ENCODE measurements at regions not wholly inside any gene's neighbourhood (a gene's known extent, or its start where the extent isn't known, plus 50 kb on each side); places are given as distances from the start of the nearest gene placed in this dataset.

- DNase-seq (ENCODE audit: low read depth, low spot score) = no peak
- in situ Hi-C loops (cut with HindIII; ENCODE audit: low pct_unique_long_range_greater_than_20kb, low sequenced_read_pairs) = no loop called here
These were observed 276.9 kb upstream of the RUNX1 start for GRCh38 chr21:35325953-35326352.

GRCh38 chr21:35324372-35325220 is 275.5 kb upstream of the RUNX1 start:
- no peak for DNase-seq (ENCODE audit: low read depth, low spot score)
- in situ Hi-C loops (cut with HindIII; ENCODE audit: low pct_unique_long_range_greater_than_20kb, low sequenced_read_pairs) = no loop called here

- in situ Hi-C loops (cut with HindIII; ENCODE audit: low pct_unique_long_range_greater_than_20kb, low sequenced_read_pairs) = no loop called here
- no peak for DNase-seq (ENCODE audit: low read depth, low spot score)
These were observed 274.8 kb upstream of the RUNX1 start for GRCh38 chr21:35323947-35324346.

- in situ Hi-C loops (cut with HindIII; ENCODE audit: low pct_unique_long_range_greater_than_20kb, low sequenced_read_pairs) = no loop called here
- DNase-seq (ENCODE audit: low read depth, low spot score) = no peak
These were observed 272.5 kb upstream of the RUNX1 start for GRCh38 chr21:35321322-35322200.

GRCh38 chr21:35319684-35320283 is 270.7 kb upstream of the RUNX1 start:
- no peak for DNase-seq (ENCODE audit: low read depth, low spot score)
- in situ Hi-C loops (cut with HindIII; ENCODE audit: low pct_unique_long_range_greater_than_20kb, low sequenced_read_pairs) = no loop called here

GRCh38 chr21:35316933-35317332 is 267.8 kb upstream of the RUNX1 start:
- DNase-seq (ENCODE audit: low read depth, low spot score) = no peak
- in situ Hi-C loops (cut with HindIII; ENCODE audit: low pct_unique_long_range_greater_than_20kb, low sequenced_read_pairs) = no loop called here

- in situ Hi-C loops (cut with HindIII; ENCODE audit: low pct_unique_long_range_greater_than_20kb, low sequenced_read_pairs) = no loop called here
- no peak for DNase-seq (ENCODE audit: low read depth, low spot score)
These were observed 267.4 kb upstream of the RUNX1 start for GRCh38 chr21:35316456-35316855.

GRCh38 chr21:35314857-35315582 is 265.9 kb upstream of the RUNX1 start:
- no peak for DNase-seq (ENCODE audit: low read depth, low spot score)
- in situ Hi-C loops (cut with HindIII; ENCODE audit: low pct_unique_long_range_greater_than_20kb, low sequenced_read_pairs) = no loop called here

GRCh38 chr21:35311985-35312384 is 262.9 kb upstream of the RUNX1 start:
- no peak for DNase-seq (ENCODE audit: low read depth, low spot score)
- in situ Hi-C loops (cut with HindIII; ENCODE audit: low pct_unique_long_range_greater_than_20kb, low sequenced_read_pairs) = no loop called here

- in situ Hi-C loops (cut with HindIII; ENCODE audit: low pct_unique_long_range_greater_than_20kb, low sequenced_read_pairs) = no loop called here
- no peak for DNase-seq (ENCODE audit: low read depth, low spot score)
These were observed 260.2 kb upstream of the RUNX1 start for GRCh38 chr21:35309316-35309715.

GRCh38 chr21:35303085-35303484 is 254.0 kb upstream of the RUNX1 start:
- in situ Hi-C loops (cut with HindIII; ENCODE audit: low pct_unique_long_range_greater_than_20kb, low sequenced_read_pairs) = no loop called here
- no peak for DNase-seq (ENCODE audit: low read depth, low spot score)

GRCh38 chr21:35298757-35299156 is 249.7 kb upstream of the RUNX1 start:
- no peak for DNase-seq (ENCODE audit: low read depth, low spot score)
- in situ Hi-C loops (cut with HindIII; ENCODE audit: low pct_unique_long_range_greater_than_20kb, low sequenced_read_pairs) = no loop called here

GRCh38 chr21:35297665-35298064 is 248.6 kb upstream of the RUNX1 start:
- no peak for DNase-seq (ENCODE audit: low read depth, low spot score)

GRCh38 chr21:35294231-35294898 is 245.3 kb upstream of the RUNX1 start:
- in situ Hi-C loops (cut with HindIII; ENCODE audit: low pct_unique_long_range_greater_than_20kb, low sequenced_read_pairs) = no loop called here

More at GRCh38 chr21:35297665-35298064, 248.6 kb upstream of the RUNX1 start:
- in situ Hi-C loops (cut with HindIII; ENCODE audit: low pct_unique_long_range_greater_than_20kb, low sequenced_read_pairs) = no loop called here

GRCh38 chr21:35291973-35292627 is 243.0 kb upstream of the RUNX1 start:
- no peak for DNase-seq (ENCODE audit: low read depth, low spot score)

More at GRCh38 chr21:35294231-35294898, 245.3 kb upstream of the RUNX1 start:
- DNase-seq (ENCODE audit: low read depth, low spot score) = no peak

GRCh38 chr21:35291034-35291433 is 241.9 kb upstream of the RUNX1 start:
- in situ Hi-C loops (cut with HindIII; ENCODE audit: low pct_unique_long_range_greater_than_20kb, low sequenced_read_pairs) = no loop called here
- DNase-seq (ENCODE audit: low read depth, low spot score) = no peak

More at GRCh38 chr21:35291973-35292627, 243.0 kb upstream of the RUNX1 start:
- in situ Hi-C loops (cut with HindIII; ENCODE audit: low pct_unique_long_range_greater_than_20kb, low sequenced_read_pairs) = no loop called here

- in situ Hi-C loops (cut with HindIII; ENCODE audit: low pct_unique_long_range_greater_than_20kb, low sequenced_read_pairs) = no loop called here
- DNase-seq (ENCODE audit: low read depth, low spot score) = no peak
These were observed 239.1 kb upstream of the RUNX1 start for GRCh38 chr21:35288238-35288637.
